Keratinocyte (primary cell): ENCODE measurements at regions not wholly inside any gene's neighbourhood (a gene's known extent, or its start where the extent isn't known, plus 50 kb on each side); places are given as distances from the start of the nearest gene placed in this dataset.

Experiments
- DNase-seq: peaks from one replicate; pipeline ENCODE4 v3.0.0-alpha.2; 2011; ENCODE audit warnings: low read depth, missing footprints, low spot score
- FAIRE-seq: peaks from 2 replicates; lab custom pipeline; 2011; peaks lifted over from hg19 to GRCh38; lab: Jason Lieb, UNC
- H2AFZ ChIP-seq: 2 replicates; pipeline ENCODE4 v1.6.0; 2012; ENCODE audit warnings: low read length, control low read depth, inconsistent platforms; ENCODE audit not compliant: control insufficient read depth
- H3K27ac ChIP-seq: 2 replicates; pipeline ENCODE4 v1.5.1; 2011; ENCODE audit warnings: low read length; ENCODE audit not compliant: control insufficient read depth, insufficient read depth
- H3K27me3 ChIP-seq: 3 replicates; pipeline ENCODE4 v1.6.0; 2011; ENCODE audit warnings: low read length; ENCODE audit not compliant: control insufficient read depth, insufficient read depth; ENCODE audit errors: extremely low read depth
- H3K36me3 ChIP-seq, 2 experiments: 2 replicates in 1 of 2; 3 replicates in 1 of 2; pipeline ENCODE4 v1.5.1; 2011; ENCODE audit warnings: low read length in 2 of 2, mild to moderate bottlenecking in 1 of 2; ENCODE audit not compliant: control insufficient read depth in 2 of 2, insufficient read depth in 2 of 2; ENCODE audit errors: extremely low read depth in 1 of 2
- H3K4me1 ChIP-seq: 3 replicates; pipeline ENCODE4 v1.5.1; 2011; ENCODE audit warnings: low read length; ENCODE audit not compliant: control insufficient read depth, insufficient read depth; ENCODE audit errors: extremely low read depth
- H3K4me2 ChIP-seq: 3 replicates; pipeline ENCODE4 v1.6.0; 2011; ENCODE audit warnings: low read depth, low read length; ENCODE audit not compliant: control insufficient read depth, insufficient read depth; ENCODE audit errors: extremely low read depth
- H3K4me3 ChIP-seq, 3 experiments: fragments of 200-600 bp in 1 of 3; sonication (generic) in 1 of 3; 2 replicates in 2 of 3; 3 replicates in 1 of 3; pipeline ENCODE4 v1.5.1; 2011 to 2016; ENCODE audit warnings: low read length in 3 of 3, mild to moderate bottlenecking in 3 of 3, control low read depth in 2 of 3, inconsistent platforms in 1 of 3, low read depth in 1 of 3, mixed read lengths in 1 of 3, mixed run types in 1 of 3, moderate library complexity in 1 of 3; ENCODE audit not compliant: control insufficient read depth in 2 of 3, insufficient read depth in 2 of 3; ENCODE audit errors: extremely low read depth in 1 of 3
- H3K79me2 ChIP-seq: 2 replicates; pipeline ENCODE4 v1.6.0; 2012; ENCODE audit warnings: low read length; ENCODE audit not compliant: control insufficient read depth, insufficient read depth
- H3K9ac ChIP-seq: 3 replicates; pipeline ENCODE4 v1.6.0; 2011; ENCODE audit warnings: low read length; ENCODE audit not compliant: control insufficient read depth, insufficient read depth; ENCODE audit errors: extremely low read depth
- H3K9me1 ChIP-seq: 3 replicates; pipeline ENCODE4 v1.6.0; 2011; ENCODE audit warnings: low read length; ENCODE audit not compliant: control insufficient read depth, insufficient read depth; ENCODE audit errors: extremely low read depth
- H3K9me3 ChIP-seq: 2 replicates; pipeline ENCODE4 v1.5.1; 2012; ENCODE audit warnings: low read depth, low read length; ENCODE audit not compliant: control insufficient read depth
- H4K20me1 ChIP-seq: 3 replicates; pipeline ENCODE4 v1.6.0; 2011; ENCODE audit warnings: low read length; ENCODE audit not compliant: control insufficient read depth, insufficient read depth; ENCODE audit errors: extremely low read depth
- EZH2 ChIP-seq: IDR thresholded peaks from one replicate; pipeline ENCODE4 v1.6.1; 2012; ENCODE audit warnings: inconsistent platforms, mild to moderate bottlenecking, low read length, moderate library complexity
- dilution Hi-C: fragments of 300-500 bp; cut with MboI; formaldehyde crosslinking; loops from one replicate; pipeline ENCODE4 v1.7.0; 2020; ENCODE audit warnings: low sequenced_read_pairs; ENCODE audit not compliant: extremely low pct_ligation_motif_present
- TF ChIP-seq, protein P1 (sequence below), 3 experiments: IDR thresholded peaks in 1 of 3; conservative IDR thresholded peaks in 1 of 3; optimal IDR thresholded peaks in 1 of 3; 2 replicates in 2 of 3; 3 replicates in 1 of 3; pipeline versions ENCODE3 to v1.5.1; 2011; ENCODE audit warnings: low read length in 3 of 3, mild to moderate bottlenecking in 3 of 3, moderate library complexity in 2 of 3, control low read depth in 1 of 3, inconsistent platforms in 1 of 3; ENCODE audit not compliant: insufficient read depth in 2 of 3; ENCODE audit errors: extremely low read depth in 1 of 3

DNA sequence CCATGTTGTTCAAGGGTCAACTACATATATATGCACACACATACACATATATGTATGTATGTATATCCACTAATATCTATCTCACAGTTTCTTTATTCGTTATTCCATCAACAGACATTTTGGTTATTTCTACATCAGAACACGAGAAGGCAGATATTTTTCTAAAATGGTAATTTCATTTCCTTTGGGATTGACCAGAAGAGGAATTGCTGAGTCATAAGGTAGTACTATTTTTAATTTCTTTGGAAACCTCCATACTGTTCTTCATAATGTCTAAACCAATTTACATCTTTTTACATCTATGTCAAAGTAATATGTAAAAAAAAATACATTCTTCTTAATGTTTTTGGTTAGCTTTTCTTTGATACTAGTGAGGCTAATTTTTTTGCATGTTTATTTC is 630.7 kb upstream of the GCFC2 start:
- Histone ChIP-seq H3K27me3 (no peaks in the 10 kb centered on the region), H3K9me1 (no peaks in the 10 kb centered on the region), H3K4me1 (no peaks in the 10 kb centered on the region), H4K20me1 (no peaks in the 10 kb centered on the region), H3K79me2 (no peaks in the 10 kb centered on the region), H3K9me3 (no peaks in the 10 kb centered on the region), H2AFZ (no peak overlapping the region), H3K4me2 (no peak overlapping the region), H3K27ac (no peak overlapping the region), H3K9ac (no peak overlapping the region), H3K4me3 (no peak overlapping the region), H3K36me3 (no peaks in the 10 kb centered on the region)
- dilution Hi-C loops: no loop called here
- DNase-seq (no peak), FAIRE-seq (no peak)
- TF ChIP-seq, protein P1, sequence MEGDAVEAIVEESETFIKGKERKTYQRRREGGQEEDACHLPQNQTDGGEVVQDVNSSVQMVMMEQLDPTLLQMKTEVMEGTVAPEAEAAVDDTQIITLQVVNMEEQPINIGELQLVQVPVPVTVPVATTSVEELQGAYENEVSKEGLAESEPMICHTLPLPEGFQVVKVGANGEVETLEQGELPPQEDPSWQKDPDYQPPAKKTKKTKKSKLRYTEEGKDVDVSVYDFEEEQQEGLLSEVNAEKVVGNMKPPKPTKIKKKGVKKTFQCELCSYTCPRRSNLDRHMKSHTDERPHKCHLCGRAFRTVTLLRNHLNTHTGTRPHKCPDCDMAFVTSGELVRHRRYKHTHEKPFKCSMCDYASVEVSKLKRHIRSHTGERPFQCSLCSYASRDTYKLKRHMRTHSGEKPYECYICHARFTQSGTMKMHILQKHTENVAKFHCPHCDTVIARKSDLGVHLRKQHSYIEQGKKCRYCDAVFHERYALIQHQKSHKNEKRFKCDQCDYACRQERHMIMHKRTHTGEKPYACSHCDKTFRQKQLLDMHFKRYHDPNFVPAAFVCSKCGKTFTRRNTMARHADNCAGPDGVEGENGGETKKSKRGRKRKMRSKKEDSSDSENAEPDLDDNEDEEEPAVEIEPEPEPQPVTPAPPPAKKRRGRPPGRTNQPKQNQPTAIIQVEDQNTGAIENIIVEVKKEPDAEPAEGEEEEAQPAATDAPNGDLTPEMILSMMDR (optimal IDR thresholded peaks at IDR 0.05 in 1 of 3, IDR thresholded peaks at IDR 0.05 in 1 of 3, conservative IDR thresholded peaks at IDR 0.05 in 1 of 3; ENCODE audit: extremely low read depth in 1 of 3, insufficient read depth in 2 of 3, low read length in 3 of 3): no peak
- no peak for TF ChIP-seq EZH2

DNA sequence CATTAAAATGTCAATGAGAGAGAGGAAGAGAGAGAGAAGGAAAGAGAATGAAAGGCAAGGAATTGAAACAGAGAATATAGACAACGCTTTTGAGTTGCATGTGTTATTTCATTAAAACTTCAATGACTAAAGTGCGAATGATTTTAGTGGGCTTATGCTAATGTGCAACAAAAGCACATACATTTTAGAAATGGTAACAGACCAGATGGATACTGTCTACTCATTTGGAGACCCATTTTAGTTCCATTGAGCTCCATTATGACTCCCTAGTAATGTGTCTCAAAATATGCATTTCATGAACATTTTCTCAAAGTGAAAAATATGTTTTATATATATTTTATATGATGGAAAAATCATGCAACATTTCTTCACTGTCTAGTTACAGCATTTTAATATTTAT is 622.2 kb upstream of the GCFC2 start:
- no peak overlapping the region for H3K4me3 ChIP-seq
- H3K4me1 ChIP-seq: no peaks in the 10 kb centered on the region
- no peaks in the 10 kb centered on the region for H3K79me2 ChIP-seq
- no peaks in the 10 kb centered on the region for H3K36me3 ChIP-seq
- dilution Hi-C loops: no loop called here
- no peak for FAIRE-seq
- no peak overlapping the region for H2AFZ ChIP-seq
- H3K9ac ChIP-seq: no peak overlapping the region
- H3K9me1 ChIP-seq: no peaks in the 10 kb centered on the region
- no peak overlapping the region for H3K27ac ChIP-seq
- no peaks in the 10 kb centered on the region for H3K27me3 ChIP-seq
- H3K9me3 ChIP-seq: no peaks in the 10 kb centered on the region
- no peak for TF ChIP-seq EZH2
- TF ChIP-seq, protein P1 (optimal IDR thresholded peaks at IDR 0.05 in 1 of 3, IDR thresholded peaks at IDR 0.05 in 1 of 3, conservative IDR thresholded peaks at IDR 0.05 in 1 of 3; ENCODE audit: extremely low read depth in 1 of 3, insufficient read depth in 2 of 3, low read length in 3 of 3): no peak
- DNase-seq: no peak
- H4K20me1 ChIP-seq: no peaks in the 10 kb centered on the region
- no peak overlapping the region for H3K4me2 ChIP-seq
